Skin epidermis (tissue), 12 donors: ENCODE measurements at regions not wholly inside any gene's neighbourhood (a gene's known extent, or its start where the extent isn't known, plus 50 kb on each side); places are given as distances from the start of the nearest gene placed in this dataset.

Experiments used
- H3K27ac ChIP-seq, 21 experiments: fragments of 200-600 bp; sonication (generic) in 11 of 21; one replicate each; pipeline ENCODE4 v1.5.0; 2020; ENCODE audit warnings: mild to moderate bottlenecking in 3 of 21, inconsistent platforms in 2 of 21, moderate library complexity in 2 of 21
- H3K4me3 ChIP-seq, 7 experiments: fragments of 200-600 bp; sonication (generic) in 2 of 7; one replicate each; pipeline ENCODE4 v1.5.0; 2020; ENCODE audit warnings: inconsistent platforms in 2 of 7, mild to moderate bottlenecking in 2 of 7, moderate library complexity in 1 of 7

DNA sequence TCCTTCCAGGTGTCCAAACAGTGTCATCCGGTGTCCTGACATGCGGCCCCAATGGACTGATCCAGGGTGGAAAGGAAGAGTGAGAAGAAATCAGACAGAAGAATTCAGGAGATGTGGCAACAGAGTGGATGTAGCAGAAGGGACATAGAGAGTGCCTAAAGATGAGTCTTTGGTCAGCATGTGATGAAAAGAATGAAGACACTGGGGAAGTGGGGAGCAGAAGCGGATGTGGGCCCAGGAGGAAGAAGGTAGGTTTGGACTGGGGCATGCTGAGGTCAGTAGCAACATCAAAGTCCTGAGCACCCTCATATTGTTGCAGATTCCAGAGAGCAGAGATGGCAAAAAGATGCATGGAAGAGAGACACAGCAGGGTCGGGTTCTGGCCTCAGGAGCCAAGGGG lies 71.8 kb upstream of the STEAP1B start:
- Histone ChIP-seq H3K4me3 (no peak overlapping the region), H3K27ac (no peak overlapping the region)

DNA sequence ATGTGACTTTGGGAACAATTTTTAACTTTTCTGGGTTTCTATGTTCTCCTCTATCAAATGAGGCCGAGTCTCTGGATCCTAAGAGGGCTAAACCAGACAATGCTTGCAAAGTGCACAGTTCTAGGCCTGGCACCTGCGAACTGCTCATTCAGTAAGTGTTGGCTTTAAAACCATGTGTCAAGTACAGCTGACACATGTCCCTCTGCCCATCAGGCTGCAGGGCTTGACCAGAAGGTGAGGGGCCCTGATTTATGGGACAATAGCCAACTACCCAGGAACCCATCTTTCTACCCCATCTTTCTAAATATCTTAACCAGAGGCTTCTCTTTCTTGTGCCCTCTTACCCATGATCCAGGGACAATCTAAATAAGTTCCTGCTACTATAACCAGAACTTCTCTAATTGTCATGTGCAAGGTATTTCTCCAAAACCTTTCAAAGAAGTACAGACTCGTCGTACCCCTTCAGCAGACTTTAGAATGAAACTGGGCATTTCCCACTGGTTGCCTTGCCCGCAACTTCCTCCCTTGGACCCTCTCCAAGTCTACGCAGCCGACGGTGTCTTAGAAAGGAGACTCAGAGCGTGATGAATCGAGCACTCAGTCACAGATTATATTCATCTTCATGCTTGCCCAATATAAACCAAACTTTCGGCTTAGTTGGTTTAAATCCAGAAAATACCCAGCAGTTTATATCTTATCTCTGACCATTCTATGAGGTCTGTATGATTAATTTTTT lies 69.8 kb upstream of the STEAP1B start:
- H3K27ac ChIP-seq, result no peak overlapping the region
- no peak overlapping the region for H3K4me3 ChIP-seq

DNA sequence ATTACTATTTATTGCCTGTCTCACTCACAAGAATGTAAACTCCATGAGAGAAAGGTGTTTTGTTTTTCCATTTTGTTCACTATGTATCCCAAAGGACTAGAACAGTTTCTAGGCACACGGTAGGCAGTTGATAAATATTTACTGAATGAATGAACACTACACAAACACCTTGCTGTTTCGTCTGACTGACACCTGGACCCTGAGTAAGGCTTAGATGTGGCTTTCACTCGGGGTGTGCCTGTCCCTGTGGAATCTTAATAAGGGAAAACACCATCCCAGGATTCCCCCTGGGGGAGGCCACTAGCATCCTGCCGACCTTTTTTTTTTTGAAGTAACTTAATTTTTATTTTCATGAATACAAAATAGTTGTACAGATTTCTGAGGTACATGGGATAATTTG lies 66.6 kb upstream of the STEAP1B start:
- H3K4me3 ChIP-seq, result no peak overlapping the region
- no peak overlapping the region for H3K27ac ChIP-seq

DNA sequence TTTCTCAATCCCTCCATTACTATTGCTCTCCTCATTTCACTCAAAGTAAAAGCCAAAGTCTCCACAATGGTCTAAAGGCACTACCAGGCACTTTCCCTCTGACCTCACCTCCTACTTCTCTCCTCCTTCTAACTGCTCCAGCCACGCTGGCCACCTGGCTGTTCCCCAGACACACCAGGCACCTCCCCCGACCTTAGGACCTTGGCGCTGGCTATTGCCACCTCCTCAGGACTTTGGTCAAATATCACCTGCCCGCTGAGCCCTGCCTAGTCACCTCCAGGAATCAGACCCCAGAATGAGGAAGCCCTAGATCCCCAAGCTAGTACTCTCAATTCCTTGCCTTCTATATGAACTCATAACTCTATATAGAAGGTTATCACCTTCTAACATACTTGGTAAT lies 66.2 kb upstream of the STEAP1B start:
- H3K27ac ChIP-seq, result peak overlapping the region in 1 of 21 experiments; percentile 1
- no peak overlapping the region for H3K4me3 ChIP-seq

DNA sequence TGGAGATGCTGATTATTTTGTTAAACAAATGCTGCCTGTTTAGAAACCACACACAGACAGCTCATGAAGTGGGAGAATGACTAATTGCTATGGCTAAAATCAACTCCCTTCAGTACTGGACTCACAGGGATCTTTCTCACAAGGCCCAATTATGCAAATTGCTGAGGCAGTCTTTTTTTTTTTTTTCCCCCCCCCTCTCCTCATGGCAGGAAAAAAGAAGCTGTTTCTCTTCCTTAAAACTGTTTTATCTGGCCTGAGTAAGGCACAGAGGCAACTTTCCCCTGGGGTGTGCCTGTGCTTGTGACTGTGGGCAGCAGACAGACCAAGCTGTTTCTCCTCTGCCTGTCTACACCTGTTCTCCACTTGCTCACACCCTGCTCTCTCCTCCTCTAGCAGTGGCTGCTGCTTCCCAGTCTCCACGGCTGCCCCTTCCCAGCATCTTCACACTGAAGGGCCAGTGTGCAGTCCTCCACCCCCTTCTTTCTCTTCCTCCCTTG lies 65.4 kb upstream of the STEAP1B start:
- no peak overlapping the region for H3K4me3 ChIP-seq
- H3K27ac ChIP-seq, result peak overlapping the region in 3 of 21 experiments; percentile 1 to 56 (median 34)

DNA sequence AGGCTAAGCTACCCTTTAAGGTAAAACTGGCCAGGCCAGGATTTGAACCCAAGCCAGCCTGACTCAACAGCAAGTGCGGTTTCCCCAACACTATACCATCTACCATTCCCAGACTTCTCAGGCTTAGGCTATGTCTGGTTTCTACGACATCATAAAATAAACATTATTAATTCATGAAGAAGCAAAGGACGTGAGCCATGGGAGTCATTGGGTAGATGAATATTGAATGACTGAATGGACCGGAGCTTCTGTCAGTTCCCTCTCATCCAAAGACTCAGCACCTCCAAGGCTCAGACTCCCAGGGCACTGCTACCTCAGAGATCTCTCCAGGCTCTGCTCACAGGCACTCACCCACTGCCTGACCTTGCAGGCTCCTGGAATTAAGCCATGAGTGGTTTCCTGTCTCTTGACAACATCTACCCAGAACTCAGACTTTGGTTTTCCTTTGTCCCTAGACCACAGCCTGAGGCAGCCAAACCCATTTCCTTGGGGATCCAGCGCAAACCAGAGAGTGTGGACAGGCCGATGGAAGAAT lies 64.6 kb upstream of the STEAP1B start:
- peak overlapping the region in 3 of 21 experiments; percentile 9 to 34 (median 33) for H3K27ac ChIP-seq
- H3K4me3 ChIP-seq, result no peak overlapping the region

DNA sequence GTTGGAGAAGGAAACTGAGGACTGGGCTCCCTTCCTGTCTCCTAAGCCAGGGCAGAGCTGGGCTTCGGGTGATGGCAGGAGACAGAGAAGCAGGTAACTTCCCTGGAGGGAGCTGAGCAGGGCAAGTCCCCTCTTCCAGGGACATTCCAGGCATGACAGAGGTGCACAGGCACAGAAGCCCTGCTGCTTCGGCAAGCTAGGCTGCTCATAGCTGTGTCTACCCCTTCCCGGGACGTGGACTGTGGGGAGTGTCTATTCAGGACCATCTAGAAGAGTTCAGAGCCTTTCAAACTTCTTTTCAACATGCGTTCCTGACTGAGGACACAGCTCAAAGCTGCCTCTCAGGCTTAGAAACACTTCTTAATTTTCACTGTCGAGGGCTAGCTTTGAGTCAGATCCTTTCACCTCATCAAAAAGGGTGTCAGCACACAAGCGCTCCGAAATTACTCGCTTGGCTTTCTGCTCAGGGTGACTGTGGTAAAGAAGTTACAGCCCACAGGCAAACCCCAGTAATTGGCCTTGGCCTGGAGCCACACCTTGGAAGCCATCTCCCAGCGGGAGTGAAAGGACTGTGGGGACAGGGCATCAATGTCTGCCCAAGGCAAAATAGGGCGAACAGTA lies 63.7 kb upstream of the STEAP1B start:
- peak overlapping the region in 6 of 21 experiments; percentile 9 to 58 (median 29) for H3K27ac ChIP-seq
- H3K4me3 ChIP-seq, result peak overlapping the region in 1 of 7 experiments; percentile 1

DNA sequence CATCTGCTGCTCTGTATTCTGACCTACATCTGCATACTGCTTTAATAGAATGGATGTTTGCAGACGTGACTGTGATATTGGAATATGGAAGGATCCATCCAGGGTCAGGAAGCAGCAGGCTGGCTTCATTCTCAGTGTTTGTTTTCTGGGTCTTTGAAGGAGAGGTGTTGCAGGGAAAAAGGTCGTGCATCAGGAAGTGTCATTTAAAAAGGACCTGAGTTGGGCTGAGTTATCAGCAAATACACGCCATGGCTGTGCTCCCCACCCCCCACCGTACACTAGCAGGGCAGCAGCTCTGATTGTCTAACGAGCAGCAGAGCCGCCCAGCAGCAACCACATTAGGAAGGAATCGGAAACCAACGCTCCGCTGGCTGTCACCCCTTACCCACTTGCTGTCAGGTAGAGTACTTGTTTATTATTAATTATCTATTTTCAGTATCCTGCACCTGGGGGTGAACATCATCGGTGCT lies 63.1 kb upstream of the STEAP1B start:
- Histone ChIP-seq H3K27ac (peak overlapping the region in 5 of 21 experiments; percentile 9 to 58 (median 33)), H3K4me3 (peak overlapping the region in 1 of 7 experiments; percentile 1)

DNA sequence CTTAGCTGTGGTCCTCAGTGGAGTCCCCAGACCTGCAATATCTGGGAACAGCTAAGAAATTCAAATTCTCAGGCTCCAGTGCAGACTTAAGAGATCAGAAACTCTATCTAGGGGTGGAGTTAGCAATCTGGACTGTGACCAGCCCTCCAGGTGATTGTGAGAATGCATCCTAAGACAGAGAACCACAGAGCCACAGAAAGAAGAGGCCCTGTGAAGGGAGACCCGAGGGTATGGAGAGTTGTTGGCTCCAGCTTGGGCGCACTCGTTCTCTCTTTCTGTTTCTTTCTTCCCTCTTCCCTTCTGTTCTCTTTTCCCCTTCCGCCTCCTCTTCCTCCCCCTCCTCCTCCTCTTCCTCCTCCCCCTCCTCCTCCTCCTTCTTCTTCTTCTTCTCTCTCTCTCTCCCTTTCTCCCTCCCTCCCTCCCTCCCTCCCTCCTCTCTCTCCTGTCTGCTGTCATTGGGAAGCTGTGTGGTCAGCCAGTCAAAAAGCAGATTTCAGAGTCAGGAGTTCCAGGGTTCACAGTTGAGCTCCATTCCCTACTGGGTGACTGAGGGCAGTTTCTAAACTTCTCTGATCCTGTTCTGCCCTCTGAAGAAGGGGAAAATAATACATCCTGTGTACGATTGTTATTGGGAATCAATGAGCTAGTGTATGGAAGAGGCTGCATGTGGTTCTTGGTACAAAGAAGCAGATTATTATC lies 62.1 kb upstream of the STEAP1B start:
- Histone ChIP-seq H3K27ac (peak overlapping the region in 5 of 21 experiments; percentile 5 to 73 (median 50)), H3K4me3 (no peak overlapping the region)

DNA sequence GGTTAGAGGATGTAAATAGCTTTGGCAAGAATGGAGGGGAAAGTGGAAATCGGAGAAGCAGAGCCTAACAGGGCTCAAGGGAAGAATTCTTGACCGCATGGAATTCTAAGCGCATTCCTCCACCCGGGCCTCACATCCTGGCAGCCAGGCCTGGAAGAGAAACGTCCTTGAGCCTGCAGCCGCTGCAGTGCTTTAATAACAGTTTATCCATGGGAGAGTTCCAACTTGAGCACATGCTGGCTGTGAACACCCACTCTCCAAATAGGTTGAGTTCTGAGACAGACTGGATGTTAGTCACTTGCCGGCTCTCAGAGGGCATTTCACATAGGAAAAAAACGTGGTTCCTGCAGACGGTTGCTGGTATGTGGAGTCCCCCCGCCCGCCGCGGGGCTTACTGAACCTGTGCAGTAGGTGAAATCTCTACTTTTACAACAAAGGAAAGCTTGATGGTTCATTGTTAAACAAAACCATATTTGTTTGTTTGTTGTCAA lies 61.4 kb upstream of the STEAP1B start:
- H3K27ac ChIP-seq, result peak overlapping the region in 4 of 21 experiments; percentile 5 to 73 (median 40)

DNA sequence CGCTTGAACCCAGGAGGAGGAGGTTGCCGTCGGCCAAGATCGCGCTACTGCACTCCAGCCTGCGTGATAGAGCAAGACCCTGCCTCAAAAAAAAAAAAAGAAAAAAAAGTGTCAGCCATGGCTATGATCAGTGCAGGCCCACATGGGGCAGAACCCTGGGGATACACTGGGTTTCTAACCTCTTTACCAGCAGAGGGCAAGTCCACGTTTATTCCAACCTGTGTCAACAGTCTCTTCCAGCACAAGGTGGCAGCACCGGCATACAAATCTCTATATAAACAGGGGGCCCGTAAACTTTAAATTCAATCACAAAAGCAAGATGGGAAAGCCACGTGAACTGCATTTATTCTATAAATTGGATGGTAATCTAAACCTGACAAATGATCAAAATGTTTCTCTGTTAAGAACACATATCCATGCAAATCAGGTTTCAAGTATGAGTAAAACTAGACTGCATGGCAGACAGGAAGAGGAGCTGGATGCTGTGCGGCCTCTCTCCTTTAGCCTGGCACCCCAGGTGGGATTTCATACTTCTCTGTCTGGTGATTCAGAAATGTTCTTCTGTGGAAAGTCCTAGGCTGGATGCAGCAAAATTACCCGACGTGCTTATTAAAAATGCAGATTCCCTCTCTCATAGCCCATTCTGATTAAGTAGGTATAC lies 60.0 kb upstream of the STEAP1B start:
- Histone ChIP-seq H3K27ac (no peak overlapping the region), H3K4me3 (no peak overlapping the region)

More for the DNA sequence above, 61.4 kb upstream of the STEAP1B start:
- no peak overlapping the region for H3K4me3 ChIP-seq

DNA sequence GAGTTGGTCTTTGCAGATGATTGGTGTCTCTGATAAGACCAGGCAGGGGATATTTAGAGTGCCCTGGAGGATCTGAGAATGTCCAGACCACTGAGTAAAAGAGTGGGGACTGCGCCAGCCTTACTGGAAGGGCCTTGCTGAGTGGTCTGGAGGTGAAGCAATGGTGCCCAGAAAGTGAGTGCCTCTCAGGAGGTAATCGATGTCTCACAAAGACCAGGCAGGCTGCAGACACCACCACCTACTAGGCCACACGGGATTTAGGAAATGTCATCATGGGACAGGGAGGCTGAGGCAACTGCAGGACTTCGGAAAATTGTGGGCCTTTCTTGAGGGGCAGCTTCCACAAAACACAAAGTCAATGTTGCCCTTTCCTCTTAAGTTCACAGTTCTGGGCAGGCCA lies 57.2 kb upstream of the STEAP1B start:
- Histone ChIP-seq H3K4me3 (no peak overlapping the region), H3K27ac (no peak overlapping the region)

DNA sequence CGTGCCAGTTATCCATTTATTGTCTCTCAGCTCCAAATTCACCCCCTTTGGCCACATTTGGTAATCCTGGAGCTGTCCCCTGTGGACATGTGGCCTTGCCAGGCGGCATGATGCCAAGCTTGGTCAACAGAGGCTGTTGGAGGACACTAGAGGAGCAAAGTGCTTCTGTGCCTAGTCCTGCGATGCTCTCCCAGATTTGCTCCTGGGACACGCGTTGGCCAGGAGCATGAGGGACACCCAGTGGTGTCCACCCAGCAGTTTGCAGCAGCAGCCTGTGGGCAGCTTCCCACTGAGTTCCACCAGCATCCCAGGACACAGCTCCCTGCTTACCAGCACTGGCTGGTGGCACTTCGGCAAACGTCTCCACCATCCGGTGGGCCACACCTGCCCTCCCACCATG lies 55.5 kb upstream of the STEAP1B start:
- Histone ChIP-seq H3K4me3 (no peak overlapping the region), H3K27ac (no peak overlapping the region)

DNA sequence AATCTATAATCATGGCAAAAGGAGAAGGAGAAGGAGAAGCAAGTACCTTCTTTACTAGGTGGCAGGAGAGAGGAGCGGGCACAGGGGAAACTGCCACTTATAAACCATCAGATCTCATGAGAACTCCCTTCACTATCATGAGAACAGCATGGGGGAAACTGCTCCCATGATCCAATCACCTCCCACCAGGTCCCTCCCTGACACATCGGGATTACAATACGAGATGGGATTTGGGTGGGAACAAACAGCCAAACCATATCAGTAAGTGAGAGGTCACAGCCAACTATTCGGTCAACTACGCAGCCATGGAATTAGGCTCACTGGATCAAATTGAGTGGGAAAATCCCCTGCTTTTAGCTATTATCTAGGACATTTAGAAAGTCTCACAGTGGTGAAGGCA lies 54.2 kb upstream of the STEAP1B start:
- Histone ChIP-seq H3K4me3 (no peak overlapping the region), H3K27ac (no peak overlapping the region)

DNA sequence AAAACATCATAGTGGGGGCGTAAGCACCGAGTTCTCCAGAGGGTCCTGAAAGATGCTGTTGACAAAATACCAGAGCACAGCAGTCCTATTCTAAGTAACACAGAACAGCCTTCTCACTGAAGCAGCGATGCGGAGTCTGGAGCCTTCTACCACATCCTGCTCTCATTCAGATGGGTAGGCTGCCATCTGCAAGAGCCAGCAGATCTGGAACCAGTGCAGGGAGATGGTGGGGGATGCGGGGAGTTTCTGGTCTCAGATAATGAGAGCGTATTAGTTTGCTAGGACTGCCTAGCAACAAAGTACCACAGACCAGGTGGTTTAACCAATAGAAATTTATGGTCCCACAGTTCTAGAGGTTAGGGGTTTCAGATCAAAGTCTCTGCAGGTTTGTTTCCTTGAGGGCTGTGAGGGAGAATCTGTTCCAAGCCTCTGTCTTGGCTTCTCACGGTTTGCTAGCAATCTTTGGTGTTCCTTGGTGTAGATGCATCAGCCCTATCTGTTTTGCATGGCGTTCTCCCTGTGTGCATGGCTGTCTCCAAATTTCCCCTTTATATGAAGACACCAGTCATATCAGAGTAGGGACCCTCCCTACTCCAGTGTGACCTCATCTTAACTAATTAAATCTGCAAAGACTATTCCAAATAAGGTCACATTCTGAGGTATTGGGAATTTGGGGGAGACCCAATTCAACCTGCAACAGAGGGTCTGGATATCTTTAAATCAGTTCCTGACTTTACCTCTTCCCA lies 52.0 kb upstream of the STEAP1B start:
- no peak overlapping the region for H3K27ac ChIP-seq
- H3K4me3 ChIP-seq, result no peak overlapping the region

DNA sequence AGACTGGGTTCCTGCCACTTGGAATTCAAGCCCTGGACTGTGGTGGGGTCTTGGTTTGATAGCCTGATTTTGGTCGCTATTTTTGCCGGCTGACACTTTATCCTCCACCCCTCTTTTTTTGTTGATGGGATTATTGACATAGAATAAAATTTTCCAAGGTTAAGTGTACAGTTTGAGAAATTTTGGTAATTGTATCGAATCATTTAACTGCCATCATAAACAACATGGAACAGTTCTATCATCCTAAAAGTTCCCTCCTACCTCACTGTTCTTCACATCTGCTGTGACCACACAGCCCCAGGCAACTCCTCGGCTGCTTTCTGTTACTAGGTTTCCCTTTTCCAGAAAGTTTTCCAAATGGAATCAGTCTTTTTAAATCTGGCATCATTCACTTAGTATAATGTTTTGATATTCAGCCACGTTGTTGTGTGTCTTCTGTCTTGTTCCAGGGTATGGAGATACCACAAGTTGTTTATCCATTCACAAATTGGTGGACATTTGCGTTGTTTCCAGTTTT lies 50.6 kb upstream of the STEAP1B start:
- H3K27ac ChIP-seq, result no peak overlapping the region
- H3K4me3 ChIP-seq, result no peak overlapping the region

DNA sequence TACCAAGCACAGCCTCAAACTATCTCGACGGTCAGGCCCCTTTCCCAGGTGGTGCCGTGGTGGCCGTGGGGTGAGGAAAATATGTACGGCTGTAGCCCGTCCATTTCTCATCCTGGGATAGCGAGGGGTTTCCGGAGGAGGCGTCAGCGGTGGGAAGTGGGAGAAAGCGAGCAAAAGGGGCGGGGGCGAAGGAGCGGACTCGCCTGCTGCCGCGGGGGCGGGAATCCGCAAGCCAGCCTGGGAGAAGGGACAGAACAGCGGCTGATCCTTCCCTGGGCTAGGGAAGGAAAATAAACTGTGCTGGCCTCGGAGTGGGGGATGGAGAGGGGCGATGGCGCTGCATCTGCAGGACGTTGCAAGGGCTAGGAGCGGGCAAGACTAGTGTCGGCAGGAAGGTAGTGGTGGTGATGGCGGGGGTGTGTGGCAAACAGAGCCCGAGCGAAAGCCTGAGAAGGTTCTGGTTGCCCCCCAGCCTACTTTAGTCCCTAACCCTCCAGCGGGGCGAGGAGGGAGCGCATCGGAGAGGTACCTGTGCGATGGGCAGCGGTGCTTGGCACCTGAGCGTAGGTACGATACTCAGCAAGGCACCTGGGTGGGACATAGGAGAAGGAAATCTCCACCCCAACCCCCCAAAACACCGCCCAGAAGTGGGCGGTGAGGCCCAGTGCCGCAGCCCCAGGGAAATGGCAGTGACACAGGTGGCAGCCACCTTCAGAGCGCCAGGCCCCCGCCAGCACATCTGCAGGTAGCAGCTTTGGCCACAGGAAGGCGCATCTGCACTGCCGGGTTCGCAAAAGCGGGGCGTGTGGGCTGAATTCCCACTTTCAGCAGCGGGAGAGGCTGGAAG lies 49.9 kb upstream of the STEAP1B start:
- Histone ChIP-seq H3K27ac (no peak overlapping the region), H3K4me3 (peak overlapping the region in 2 of 7 experiments; percentile 1 to 17)
